Right lobe of liver (tissue), 4 donors: ENCODE measurements at regions not wholly inside any gene's neighbourhood (a gene's known extent, or its start where the extent isn't known, plus 50 kb on each side); places are given as distances from the start of the nearest gene placed in this dataset.

Source experiments
- POLR2A ChIP-seq: fragments of 450-650 bp; IDR thresholded peaks from one replicate; pipeline ENCODE4 v1.6.1; 2017; ENCODE audit warnings: antibody characterized with exemption, mild to moderate bottlenecking
- TF ChIP-seq, protein P1 (sequence below), 4 donors: fragments of 200-600 bp in 3 of 4; fragments of 450-650 bp in 1 of 4; IDR thresholded peaks; one replicate each; pipeline versions ENCODE4 v1.5.1 to v1.8.0; 2016 to 2022; ENCODE audit warnings: antibody characterized with exemption in 4 of 4, mild to moderate bottlenecking in 2 of 4
- donor health status: DM: no; HTN: no; CAD: no.
- donor health status: DM: no; HTN: no; CAD: no.
- donor health status: DM: no; HTN: yes; CAD: no.

DNA sequence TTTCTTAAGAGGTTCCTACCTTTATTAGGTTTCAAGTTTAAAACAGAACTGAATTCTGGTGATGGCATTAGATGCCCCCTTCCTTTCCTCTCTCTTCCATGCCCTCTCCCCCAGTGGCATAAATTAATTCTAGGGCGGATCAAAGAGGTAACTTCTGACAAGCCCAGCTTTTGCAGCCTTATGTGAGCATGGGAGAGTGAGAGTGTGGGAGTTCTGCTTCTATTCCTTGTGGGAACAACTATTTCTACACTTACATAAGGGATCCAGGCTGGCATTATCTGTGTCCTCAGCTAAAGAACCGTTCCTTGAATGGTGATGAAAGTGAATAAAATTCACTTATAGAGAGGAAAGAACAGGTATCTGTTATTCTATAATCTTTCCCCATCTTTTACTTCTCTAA lies 437.6 kb downstream of the KIF4B start:
- no peak for TF ChIP-seq POLR2A
- TF ChIP-seq, protein P1, sequence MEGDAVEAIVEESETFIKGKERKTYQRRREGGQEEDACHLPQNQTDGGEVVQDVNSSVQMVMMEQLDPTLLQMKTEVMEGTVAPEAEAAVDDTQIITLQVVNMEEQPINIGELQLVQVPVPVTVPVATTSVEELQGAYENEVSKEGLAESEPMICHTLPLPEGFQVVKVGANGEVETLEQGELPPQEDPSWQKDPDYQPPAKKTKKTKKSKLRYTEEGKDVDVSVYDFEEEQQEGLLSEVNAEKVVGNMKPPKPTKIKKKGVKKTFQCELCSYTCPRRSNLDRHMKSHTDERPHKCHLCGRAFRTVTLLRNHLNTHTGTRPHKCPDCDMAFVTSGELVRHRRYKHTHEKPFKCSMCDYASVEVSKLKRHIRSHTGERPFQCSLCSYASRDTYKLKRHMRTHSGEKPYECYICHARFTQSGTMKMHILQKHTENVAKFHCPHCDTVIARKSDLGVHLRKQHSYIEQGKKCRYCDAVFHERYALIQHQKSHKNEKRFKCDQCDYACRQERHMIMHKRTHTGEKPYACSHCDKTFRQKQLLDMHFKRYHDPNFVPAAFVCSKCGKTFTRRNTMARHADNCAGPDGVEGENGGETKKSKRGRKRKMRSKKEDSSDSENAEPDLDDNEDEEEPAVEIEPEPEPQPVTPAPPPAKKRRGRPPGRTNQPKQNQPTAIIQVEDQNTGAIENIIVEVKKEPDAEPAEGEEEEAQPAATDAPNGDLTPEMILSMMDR (IDR thresholded peaks at IDR 0.05), result no peak
